ENCODE measurements at regions not wholly inside any gene's neighbourhood (a gene's known extent, or its start where the extent isn't known, plus 50 kb on each side); places are given as distances from the start of the nearest gene placed in this dataset.

- TF ChIP-seq, protein P1, sequence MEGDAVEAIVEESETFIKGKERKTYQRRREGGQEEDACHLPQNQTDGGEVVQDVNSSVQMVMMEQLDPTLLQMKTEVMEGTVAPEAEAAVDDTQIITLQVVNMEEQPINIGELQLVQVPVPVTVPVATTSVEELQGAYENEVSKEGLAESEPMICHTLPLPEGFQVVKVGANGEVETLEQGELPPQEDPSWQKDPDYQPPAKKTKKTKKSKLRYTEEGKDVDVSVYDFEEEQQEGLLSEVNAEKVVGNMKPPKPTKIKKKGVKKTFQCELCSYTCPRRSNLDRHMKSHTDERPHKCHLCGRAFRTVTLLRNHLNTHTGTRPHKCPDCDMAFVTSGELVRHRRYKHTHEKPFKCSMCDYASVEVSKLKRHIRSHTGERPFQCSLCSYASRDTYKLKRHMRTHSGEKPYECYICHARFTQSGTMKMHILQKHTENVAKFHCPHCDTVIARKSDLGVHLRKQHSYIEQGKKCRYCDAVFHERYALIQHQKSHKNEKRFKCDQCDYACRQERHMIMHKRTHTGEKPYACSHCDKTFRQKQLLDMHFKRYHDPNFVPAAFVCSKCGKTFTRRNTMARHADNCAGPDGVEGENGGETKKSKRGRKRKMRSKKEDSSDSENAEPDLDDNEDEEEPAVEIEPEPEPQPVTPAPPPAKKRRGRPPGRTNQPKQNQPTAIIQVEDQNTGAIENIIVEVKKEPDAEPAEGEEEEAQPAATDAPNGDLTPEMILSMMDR (IDR thresholded peaks at IDR 0.05; ENCODE audit: extremely low read depth in 1 of 2, insufficient read depth in 1 of 2, low read depth in 1 of 2, low read length in 2 of 2): no peak
- TF ChIP-seq EZH2 (IDR thresholded peaks at IDR 0.05; ENCODE audit: borderline replicate concordance, low read depth, low read length, severe bottlenecking) (no peak), GATA2 (IDR thresholded peaks at IDR 0.05; ENCODE audit: insufficient read depth, insufficient read length, low read depth, low read length) (no peak), POLR2A (IDR thresholded peaks at IDR 0.05; ENCODE audit: low read depth, low read length) (no peak), POLR2AphosphoS5 (IDR thresholded peaks at IDR 0.05; ENCODE audit: insufficient read depth, low read depth, low read length) (no peak), MYC (IDR thresholded peaks at IDR 0.05; ENCODE audit: low read depth, low read length) (no peak), JUN (IDR thresholded peaks at IDR 0.05; ENCODE audit: borderline replicate concordance, insufficient read depth, insufficient read length, low read depth) (no peak), FOS (IDR thresholded peaks at IDR 0.05; ENCODE audit: borderline replicate concordance, insufficient read depth, low read length) (no peak)
- TF ChIP-seq, protein P2, sequence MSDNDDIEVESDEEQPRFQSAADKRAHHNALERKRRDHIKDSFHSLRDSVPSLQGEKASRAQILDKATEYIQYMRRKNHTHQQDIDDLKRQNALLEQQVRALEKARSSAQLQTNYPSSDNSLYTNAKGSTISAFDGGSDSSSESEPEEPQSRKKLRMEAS (IDR thresholded peaks at IDR 0.05; ENCODE audit: insufficient read depth, insufficient read length): no peak
- no peak overlapping the region for H3K27ac ChIP-seq (ENCODE audit: insufficient read depth, low read depth, low read length)
- no peaks in the 10 kb centered on the region for H4K20me1 ChIP-seq (replicated peaks; ENCODE audit: control insufficient read depth, extremely low read depth, insufficient read depth, low read length)
- dilution Hi-C loops (cut with MboI; ENCODE audit: extremely low pct_ligation_motif_present, low sequenced_read_pairs): no loop called here
- no peaks in the 10 kb centered on the region for H3K9me3 ChIP-seq (replicated peaks; ENCODE audit: control insufficient read depth, insufficient read depth, low read length)
- intact Hi-C loops (cut with micrococcal nuclease): no loop called here
- no TSS peak for BruUV-seq (replicated peaks)
- no peaks in the 10 kb centered on the region for H3K27me3 ChIP-seq (ENCODE audit: control insufficient read depth in 2 of 2, insufficient read depth in 2 of 2, low read length in 2 of 2)
- no peaks in the 10 kb centered on the region for H3K9me1 ChIP-seq (replicated peaks; ENCODE audit: control insufficient read depth, extremely low read depth, insufficient read depth, low read length)
- POLR2A ChIA-PET: no interaction called here
- no peaks in the 10 kb centered on the region for H3K4me1 ChIP-seq (ENCODE audit: control insufficient read depth, extremely low read depth, insufficient read depth, low read length)
- no peaks in the 10 kb centered on the region for H3K79me2 ChIP-seq (ENCODE audit: control insufficient read depth, insufficient read depth, low read length)
- DNase-seq (ENCODE audit: low read depth, low spot score) (no peak), FAIRE-seq (no peak)
- H3K4me3 ChIP-seq (replicated peaks in 1 of 3; ENCODE audit: insufficient read depth in 1 of 3, low read depth in 1 of 3, low read length in 3 of 3): no peak overlapping the region
- CTCF ChIA-PET: no interaction called here
- H3K9ac ChIP-seq (replicated peaks; ENCODE audit: extremely low read depth, insufficient read depth, low read length): no peak overlapping the region
- no peaks in the 10 kb centered on the region for H3K36me3 ChIP-seq (ENCODE audit: control insufficient read depth in 2 of 2, extremely low read depth in 1 of 2, insufficient read depth in 2 of 2, low read length in 2 of 2)
- H2AFZ ChIP-seq (ENCODE audit: low read depth, low read length): no peak overlapping the region
- no peak overlapping the region for H3K4me2 ChIP-seq (ENCODE audit: insufficient read depth, low read length)
These were observed 87.5 kb upstream of the KIF26B start for GRCh38 chr1:245067257-245067656.
